ENCODE measurements at regions not wholly inside any gene's neighbourhood (a gene's known extent, or its start where the extent isn't known, plus 50 kb on each side); places are given as distances from the start of the nearest gene placed in this dataset.

DNA sequence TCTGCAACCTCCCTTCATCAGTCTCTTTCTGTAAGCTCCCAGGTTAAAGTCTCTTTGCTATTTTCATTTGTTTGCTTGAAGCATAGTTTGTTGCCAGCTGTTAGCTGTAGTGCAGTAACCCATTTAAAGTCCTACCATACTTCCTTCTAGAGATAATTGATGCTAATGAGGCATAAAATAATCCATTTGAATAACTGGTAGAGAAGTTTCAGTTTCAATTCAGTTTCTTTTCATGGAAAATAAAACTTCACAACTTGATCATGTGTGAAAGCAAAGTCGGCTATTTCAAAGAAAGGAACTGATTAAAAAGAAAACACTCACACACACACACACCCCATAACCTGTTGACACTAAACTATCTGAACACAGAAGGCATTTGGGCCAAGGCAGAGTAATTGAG lies 68.5 kb upstream of the TENT5A start:
- TF ChIP-seq CTCF (IDR thresholded peaks at IDR 0.05; ENCODE audit: low read depth, low read length, poor library complexity, severe bottlenecking) (no peak), EZH2phosphoT487 (IDR thresholded peaks at IDR 0.05; ENCODE audit: borderline replicate concordance, low read length) (no peak)

Measured in DOHH2 (cell line).